T-cell (primary cell): ENCODE measurements at regions not wholly inside any gene's neighbourhood (a gene's known extent, or its start where the extent isn't known, plus 50 kb on each side); places are given as distances from the start of the nearest gene placed in this dataset.

Source experiments
- ATAC-seq, 4 experiments: fragments of 200-7000 bp in 3 of 4; fragments of 150-1000 bp in 1 of 4; cut with Tn5 transposase; replicated peaks in 1 of 4; 1 replicate in 3 of 4; 2 replicates in 1 of 4; pipeline ENCODE4 v1.10.0; 2021; ENCODE audit warnings: moderate library complexity in 3 of 4, mild to moderate bottlenecking in 2 of 4, moderate number of reproducible peaks in 1 of 4
- CTCF ChIA-PET, 2 donors: fragments of 300-600 bp; sonication (Branson Sonifier 250); formaldehyde crosslinking; loops; one replicate each; lab custom pipeline; 2022; ENCODE audit warnings: antibody characterized with exemption in 2 of 2; lab: Charles Lee
- POLR2A ChIA-PET, 2 donors: fragments of 300-600 bp; sonication (Branson Sonifier 250); formaldehyde crosslinking; loops; one replicate each; lab custom pipeline; 2022; ENCODE audit warnings: antibody characterized with exemption in 2 of 2; lab: Charles Lee
- DNase-seq, 35 experiments: peaks; one replicate each; pipeline versions ENCODE4 v3.0.0 to v3.0.0-alpha.2; 2013 to 2023
- H3K27ac ChIP-seq: one replicate; pipeline ENCODE4 v1.5.1; 2013; ENCODE audit warnings: low read length
- H3K27me3 ChIP-seq, 2 experiments: replicated peaks in 1 of 2; 1 replicate in 1 of 2; 2 replicates in 1 of 2; pipeline versions ENCODE4 v1.6.1 to v1.7.0; 2013; ENCODE audit warnings: low read length in 1 of 2, mixed read lengths in 1 of 2; ENCODE audit not compliant: control insufficient read depth in 2 of 2, insufficient read depth in 2 of 2; ENCODE audit errors: extremely low read depth in 1 of 2
- H3K36me3 ChIP-seq, 2 donors: 1 replicate in 1 of 2; 2 replicates in 1 of 2; pipeline versions ENCODE4 v1.6.1 to v1.7.0; 2013; ENCODE audit warnings: low read length in 1 of 2; ENCODE audit not compliant: control insufficient read depth in 2 of 2, insufficient read depth in 1 of 2; ENCODE audit errors: extremely low read depth in 1 of 2
- H3K4me1 ChIP-seq, 2 experiments: 1 replicate in 1 of 2; 2 replicates in 1 of 2; pipeline versions ENCODE4 v1.6.1 to v1.7.0; 2013; ENCODE audit warnings: low read length in 2 of 2, mixed read lengths in 1 of 2; ENCODE audit not compliant: insufficient read depth in 2 of 2, control insufficient read depth in 1 of 2; ENCODE audit errors: extremely low read depth in 1 of 2
- H3K4me3 ChIP-seq, 2 donors: 1 replicate in 1 of 2; 2 replicates in 1 of 2; pipeline versions ENCODE4 v1.5.1 to v1.7.0; 2013; ENCODE audit warnings: mild to moderate bottlenecking in 2 of 2, low read length in 1 of 2, moderate library complexity in 1 of 2; ENCODE audit not compliant: control insufficient read depth in 1 of 2; ENCODE audit errors: extremely low read depth in 1 of 2
- H3K9me3 ChIP-seq: 2 replicates; pipeline ENCODE4 v1.7.0; 2013
- H3K27ac Mint-ChIP-seq, 2 donors: one replicate each; pipeline ENCODE4 v1.8.0; 2020 to 2021; ENCODE audit warnings: mild to moderate bottlenecking in 2 of 2, mixed read lengths in 2 of 2
- H3K27me3 Mint-ChIP-seq, 2 donors: one replicate each; pipeline ENCODE4 v1.8.0; 2021 to 2022; ENCODE audit warnings: mixed read lengths in 2 of 2
- H3K36me3 Mint-ChIP-seq: one replicate; pipeline ENCODE4 v1.8.0; 2021; ENCODE audit warnings: mixed read lengths
- H3K4me1 Mint-ChIP-seq, 3 donors: one replicate each; pipeline ENCODE4 v1.8.0; 2020 to 2022; ENCODE audit warnings: mixed read lengths in 3 of 3, mild to moderate bottlenecking in 1 of 3
- H3K4me3 Mint-ChIP-seq, 3 donors: one replicate each; pipeline ENCODE4 v1.8.0; 2020 to 2022; ENCODE audit warnings: mild to moderate bottlenecking in 3 of 3, mixed read lengths in 3 of 3, moderate library complexity in 3 of 3
- H3K9me3 Mint-ChIP-seq, 3 donors: one replicate each; pipeline ENCODE4 v1.8.0; 2020 to 2022; ENCODE audit warnings: mixed read lengths in 3 of 3
- WGBS: methylation state at CpG from one replicate; pipeline ENCODE4 v1.1.5; 2013; ENCODE audit warnings: missing lambda C conversion rate; ENCODE audit not compliant: insufficient coverage; 5-methylcytosine and 5-hydroxymethylcytosine counted together

GRCh38 chr15:39357480-39358268, 223.2 kb upstream of the THBS1 start:
- Mint-ChIP-seq H3K9me3 (no peaks in the 10 kb centered on the region), H3K27me3 (peaks cover 0 to 3% of the 10 kb centered on the region in 2 donors)
- POLR2A ChIA-PET: no interaction called here

GRCh38 chr15:39358441-39359041, 222.3 kb upstream of the THBS1 start:
- H3K27me3 Mint-ChIP-seq: peaks cover under 1 to 7% of the 10 kb centered on the region in 2 donors

More at GRCh38 chr15:39357480-39358268, 223.2 kb upstream of the THBS1 start:
- H3K36me3 ChIP-seq: no peaks in the 10 kb centered on the region
- Mint-ChIP-seq H3K36me3 (no peaks in the 10 kb centered on the region), H3K4me3 (no peak overlapping the region), H3K4me1 (no peaks in the 10 kb centered on the region), H3K27ac (no peak overlapping the region)
- no peak for DNase-seq
- no peak for ATAC-seq
- H3K27me3 ChIP-seq: no peaks in the 10 kb centered on the region
- no peaks in the 10 kb centered on the region for H3K4me1 ChIP-seq
- H3K9me3 ChIP-seq: no peaks in the 10 kb centered on the region
- CTCF ChIA-PET: no interaction called here
- WGBS: 70% methylated on average over 3 of the region's 8 CpGs
- H3K27ac ChIP-seq: no peak overlapping the region
- H3K4me3 ChIP-seq: no peak overlapping the region

GRCh38 chr15:39359771-39360170, 221.1 kb upstream of the THBS1 start:
- 73% methylated on average over 2 of the region's 3 CpGs for WGBS
- Mint-ChIP-seq H3K27ac (no peak overlapping the region), H3K27me3 (peaks cover 7 to 11% of the 10 kb centered on the region in 2 donors), H3K36me3 (no peaks in the 10 kb centered on the region), H3K4me3 (no peak overlapping the region), H3K9me3 (no peaks in the 10 kb centered on the region), H3K4me1 (no peaks in the 10 kb centered on the region)
- no peaks in the 10 kb centered on the region for H3K9me3 ChIP-seq
- no peak overlapping the region for H3K4me3 ChIP-seq
- no peaks in the 10 kb centered on the region for H3K27me3 ChIP-seq
- no peaks in the 10 kb centered on the region for H3K4me1 ChIP-seq
- ATAC-seq: no peak
- ChIA-PET CTCF (interaction anchor here in 1 of 2 donors (0.5 kb wide), 1 partner anchor 106 kb away, joined by 3 read pairs; no protein-coding TSS in a partner anchor), POLR2A (no interaction called here)
- no peak overlapping the region for H3K27ac ChIP-seq
- no peak for DNase-seq
- H3K36me3 ChIP-seq: no peaks in the 10 kb centered on the region

More at GRCh38 chr15:39358441-39359041, 222.3 kb upstream of the THBS1 start:
- no peaks in the 10 kb centered on the region for H3K9me3 Mint-ChIP-seq
- no peak overlapping the region for H3K4me3 Mint-ChIP-seq
- no peaks in the 10 kb centered on the region for H3K4me1 Mint-ChIP-seq
- no peak overlapping the region for H3K4me3 ChIP-seq
- POLR2A ChIA-PET: no interaction called here
- no peaks in the 10 kb centered on the region for H3K9me3 ChIP-seq
- H3K27me3 ChIP-seq: no peaks in the 10 kb centered on the region
- WGBS: 20% methylated on average over 1 of the region's 3 CpGs
- no peak for ATAC-seq
- no peaks in the 10 kb centered on the region for H3K4me1 ChIP-seq
- H3K36me3 ChIP-seq: no peaks in the 10 kb centered on the region
- no peak overlapping the region for H3K27ac Mint-ChIP-seq
- CTCF ChIA-PET: no interaction called here
- DNase-seq: no peak
- no peak overlapping the region for H3K27ac ChIP-seq
- no peaks in the 10 kb centered on the region for H3K36me3 Mint-ChIP-seq

GRCh38 chr15:39360452-39360851, 220.4 kb upstream of the THBS1 start:
- DNase-seq: no peak
- ATAC-seq: no peak
- Mint-ChIP-seq H3K27me3 (peaks cover 8 to 11% of the 10 kb centered on the region in 2 donors), H3K9me3 (no peaks in the 10 kb centered on the region), H3K36me3 (no peaks in the 10 kb centered on the region), H3K27ac (no peak overlapping the region), H3K4me1 (no peaks in the 10 kb centered on the region), H3K4me3 (no peak overlapping the region)
- Histone ChIP-seq H3K9me3 (no peaks in the 10 kb centered on the region), H3K27ac (no peak overlapping the region), H3K4me3 (no peak overlapping the region), H3K27me3 (no peaks in the 10 kb centered on the region), H3K4me1 (no peaks in the 10 kb centered on the region), H3K36me3 (no peaks in the 10 kb centered on the region)
- ChIA-PET POLR2A (no interaction called here), CTCF (interaction anchor here in 1 of 2 donors (0.5 kb wide), 1 partner anchor 106 kb away, joined by 3 read pairs; no protein-coding TSS in a partner anchor)
- 100% methylated on average over 1 of the region's 2 CpGs for WGBS

GRCh38 chr15:39361497-39361896, 219.4 kb upstream of the THBS1 start:
- Histone ChIP-seq H3K27ac (no peak overlapping the region), H3K36me3 (no peaks in the 10 kb centered on the region), H3K4me1 (no peaks in the 10 kb centered on the region), H3K9me3 (no peaks in the 10 kb centered on the region), H3K4me3 (no peak overlapping the region), H3K27me3 (no peaks in the 10 kb centered on the region)
- DNase-seq (no peak), ATAC-seq (no peak)
- no peaks in the 10 kb centered on the region for H3K36me3 Mint-ChIP-seq
- H3K9me3 Mint-ChIP-seq: no peaks in the 10 kb centered on the region
- H3K4me1 Mint-ChIP-seq: no peaks in the 10 kb centered on the region
- WGBS: no CpG with 5 or more reads among the region's 3 CpGs
- ChIA-PET CTCF (no interaction called here), POLR2A (no interaction called here)
- H3K27me3 Mint-ChIP-seq: peaks cover 8 to 13% of the 10 kb centered on the region in 2 donors
- H3K4me3 Mint-ChIP-seq: no peak overlapping the region
- no peak overlapping the region for H3K27ac Mint-ChIP-seq

GRCh38 chr15:39362821-39363561, 217.9 kb upstream of the THBS1 start:
- H3K27ac ChIP-seq: no peak overlapping the region
- no peak for ATAC-seq

More at GRCh38 chr15:39362821-39363561, 217.9 kb upstream of the THBS1 start:
- ChIA-PET CTCF (no interaction called here), POLR2A (no interaction called here)
- Mint-ChIP-seq H3K4me1 (no peaks in the 10 kb centered on the region), H3K4me3 (no peak overlapping the region), H3K27ac (no peak overlapping the region), H3K9me3 (peaks cover 0 to 3% (median 0%) of the 10 kb centered on the region in 3 donors), H3K36me3 (no peaks in the 10 kb centered on the region), H3K27me3 (peaks cover 8 to 15% of the 10 kb centered on the region in 2 donors)
- Histone ChIP-seq H3K4me3 (no peak overlapping the region), H3K9me3 (no peaks in the 10 kb centered on the region), H3K27me3 (no peaks in the 10 kb centered on the region), H3K36me3 (no peaks in the 10 kb centered on the region), H3K4me1 (no peaks in the 10 kb centered on the region)
- no peak for DNase-seq
- 90% methylated on average over 4 of the region's 8 CpGs for WGBS
